ENCODE measurements at regions not wholly inside any gene's neighbourhood (a gene's known extent, or its start where the extent isn't known, plus 50 kb on each side); places are given as distances from the start of the nearest gene placed in this dataset.

- TF ChIP-seq, protein P1, sequence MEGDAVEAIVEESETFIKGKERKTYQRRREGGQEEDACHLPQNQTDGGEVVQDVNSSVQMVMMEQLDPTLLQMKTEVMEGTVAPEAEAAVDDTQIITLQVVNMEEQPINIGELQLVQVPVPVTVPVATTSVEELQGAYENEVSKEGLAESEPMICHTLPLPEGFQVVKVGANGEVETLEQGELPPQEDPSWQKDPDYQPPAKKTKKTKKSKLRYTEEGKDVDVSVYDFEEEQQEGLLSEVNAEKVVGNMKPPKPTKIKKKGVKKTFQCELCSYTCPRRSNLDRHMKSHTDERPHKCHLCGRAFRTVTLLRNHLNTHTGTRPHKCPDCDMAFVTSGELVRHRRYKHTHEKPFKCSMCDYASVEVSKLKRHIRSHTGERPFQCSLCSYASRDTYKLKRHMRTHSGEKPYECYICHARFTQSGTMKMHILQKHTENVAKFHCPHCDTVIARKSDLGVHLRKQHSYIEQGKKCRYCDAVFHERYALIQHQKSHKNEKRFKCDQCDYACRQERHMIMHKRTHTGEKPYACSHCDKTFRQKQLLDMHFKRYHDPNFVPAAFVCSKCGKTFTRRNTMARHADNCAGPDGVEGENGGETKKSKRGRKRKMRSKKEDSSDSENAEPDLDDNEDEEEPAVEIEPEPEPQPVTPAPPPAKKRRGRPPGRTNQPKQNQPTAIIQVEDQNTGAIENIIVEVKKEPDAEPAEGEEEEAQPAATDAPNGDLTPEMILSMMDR (IDR thresholded peaks at IDR 0.05) = no peak
- no peak for TF ChIP-seq POLR2A (IDR thresholded peaks at IDR 0.05)
These were observed 1919.1 kb upstream of the CDH9 start for GRCh38 chr5:28957450-28957849.

Measured in ovary (tissue), 3 donors.